Panc1 (cell line): ENCODE measurements at regions not wholly inside any gene's neighbourhood (a gene's known extent, or its start where the extent isn't known, plus 50 kb on each side); places are given as distances from the start of the nearest gene placed in this dataset.

Experiments
- ATAC-seq: fragments of 200-7000 bp; cut with Tn5 transposase; 2 replicates; pipeline ENCODE4 v1.9.1; 2020; ENCODE audit warnings: mild to moderate bottlenecking, moderate library complexity
- BruUV-seq: library from RNA; stranded (reverse); fragments of 400-500 nt; replicated peaks from 2 replicates; lab custom pipeline; 2021; lab: Mats Ljungman, UMichigan
- CTCF ChIA-PET: fragments of 300-600 bp; sonication (Branson Sonifier 250); formaldehyde crosslinking; loops from one replicate; lab custom pipeline; 2022; ENCODE audit warnings: antibody characterized with exemption; lab: Charles Lee
- POLR2A ChIA-PET: fragments of 300-600 bp; sonication (Branson Sonifier 250); formaldehyde crosslinking; loops from one replicate; lab custom pipeline; 2022; ENCODE audit warnings: antibody characterized with exemption; lab: Charles Lee
- DNase-seq: peaks from one replicate; pipeline ENCODE4 v3.0.0-alpha.2; 2010; ENCODE audit warnings: low read depth, low spot score
- H3K27ac ChIP-seq: 2 replicates; pipeline ENCODE4 v1.5.1; 2011; ENCODE audit warnings: mild to moderate bottlenecking, low read length, inconsistent platforms
- H3K27me3 ChIP-seq: fragments of 200-500 bp; sonication (Bioruptor generic); 2 replicates; pipeline ENCODE4 v1.6.0; 2014; ENCODE audit warnings: low read length, inconsistent platforms; ENCODE audit not compliant: control insufficient read depth, insufficient read depth
- H3K36me3 ChIP-seq: fragments of 200-500 bp; sonication (Bioruptor generic); 2 replicates; pipeline ENCODE4 v1.5.1; 2014; ENCODE audit warnings: inconsistent platforms, mild to moderate bottlenecking, low read length, moderate library complexity; ENCODE audit not compliant: control insufficient read depth, insufficient read depth
- H3K4me1 ChIP-seq: 2 replicates; pipeline ENCODE4 v1.5.1; 2011; ENCODE audit warnings: inconsistent platforms, mild to moderate bottlenecking, low read length, moderate library complexity; ENCODE audit not compliant: control insufficient read depth, insufficient read depth
- H3K4me3 ChIP-seq, 2 experiments: 2 replicates each; pipeline ENCODE4 v1.5.1; 2011 to 2012; ENCODE audit warnings: low read depth in 2 of 2, low read length in 2 of 2, mild to moderate bottlenecking in 2 of 2, inconsistent platforms in 1 of 2, moderate library complexity in 1 of 2
- H3K9me3 ChIP-seq: fragments of 200-500 bp; sonication (Bioruptor generic); 2 replicates; pipeline ENCODE4 v1.5.1; 2014; ENCODE audit warnings: low read depth, mild to moderate bottlenecking, inconsistent platforms, low read length, moderate library complexity; ENCODE audit not compliant: control insufficient read depth, insufficient read depth
- CTCF ChIP-seq: fragments of 450-650 bp; IDR thresholded peaks from 2 replicates; pipeline ENCODE4 v1.5.1; 2017; ENCODE audit warnings: mild to moderate bottlenecking
- POLR2AphosphoS5 ChIP-seq: IDR thresholded peaks from 2 replicates; pipeline ENCODE4 v1.6.1; 2012; ENCODE audit warnings: mild to moderate bottlenecking, low read depth, low read length, moderate library complexity
- REST ChIP-seq, 2 experiments: IDR thresholded peaks; 2 replicates each; pipeline ENCODE4 v1.6.1; 2011 to 2012; ENCODE audit warnings: low read depth in 2 of 2, control low read depth in 1 of 2, low read length in 1 of 2, mild to moderate bottlenecking in 1 of 2, moderate library complexity in 1 of 2; ENCODE audit not compliant: insufficient read depth in 1 of 2
- SIN3A ChIP-seq: IDR thresholded peaks from 2 replicates; pipeline ENCODE4 v1.6.1; 2012; ENCODE audit warnings: low read depth, mild to moderate bottlenecking, low read length, moderate library complexity, borderline replicate concordance; ENCODE audit not compliant: insufficient read depth
- TCF7L2 ChIP-seq: IDR thresholded peaks from 2 replicates; pipeline ENCODE4 v1.6.1; 2011; ENCODE audit warnings: mild to moderate bottlenecking, low read depth, low read length, inconsistent platforms
- in situ Hi-C: cut with HindIII; loops from 2 replicates; pipeline ENCODE4 v1.10.0; 2016; ENCODE audit warnings: low sequenced_read_pairs, low pct_unique_long_range_greater_than_20kb
- intact Hi-C: fragments of 100-400 bp; cut with micrococcal nuclease; formaldehyde crosslinking; loops from one replicate; pipeline ENCODE4 v1.10.0; 2022; ENCODE audit not compliant: unreplicated experiment

- ATAC-seq (no peak), DNase-seq (no peak)
- in situ Hi-C loops = no loop called here
- TF ChIP-seq POLR2AphosphoS5 = no peak
- no peak for TF ChIP-seq SIN3A
- TF ChIP-seq REST (IDR thresholded peaks at IDR 0.05; ENCODE audit: insufficient read depth in 1 of 2, low read depth in 2 of 2, low read length in 1 of 2) = no peak
- no peak for TF ChIP-seq CTCF
- TF ChIP-seq TCF7L2 = no peak
- BruUV-seq = no TSS peak
- no peak overlapping the region for H3K4me3 ChIP-seq
- POLR2A ChIA-PET = no interaction called here
- H3K36me3 ChIP-seq = no peaks in the 10 kb centered on the region
- CTCF ChIA-PET = no interaction called here
- intact Hi-C loops = no loop called here
- H3K27me3 ChIP-seq = no peaks in the 10 kb centered on the region
- no peaks in the 10 kb centered on the region for H3K4me1 ChIP-seq
- no peaks in the 10 kb centered on the region for H3K9me3 ChIP-seq
- H3K27ac ChIP-seq = no peak overlapping the region
Observed at GRCh38 chr4:126954537-126955291, 678.0 kb upstream of the INTU start.

- intact Hi-C loops = no loop called here
- ATAC-seq = no peak
- Histone ChIP-seq H3K4me3 (no peak overlapping the region), H3K27me3 (no peaks in the 10 kb centered on the region), H3K9me3 (no peaks in the 10 kb centered on the region), H3K27ac (no peak overlapping the region), H3K4me1 (no peaks in the 10 kb centered on the region), H3K36me3 (no peaks in the 10 kb centered on the region)
- CTCF ChIA-PET = no interaction called here
- POLR2A ChIA-PET = no interaction called here
- no TSS peak for BruUV-seq
- no peak for DNase-seq
- TF ChIP-seq TCF7L2 = no peak
- TF ChIP-seq REST (IDR thresholded peaks at IDR 0.05; ENCODE audit: insufficient read depth in 1 of 2, low read depth in 2 of 2, low read length in 1 of 2) = no peak
- in situ Hi-C loops = no loop called here
Observed at GRCh38 chr4:126955292-126956183, 677.2 kb upstream of the INTU start.
